Neural progenitor cell (in vitro differentiated cells): ENCODE measurements at regions not wholly inside any gene's neighbourhood (a gene's known extent, or its start where the extent isn't known, plus 50 kb on each side); places are given as distances from the start of the nearest gene placed in this dataset.

Experiments
- CTCF ChIP-seq: fragments of 200-600 bp; sonication (generic); IDR thresholded peaks from 2 replicates; pipeline ENCODE4 v1.5.1; 2017; ENCODE audit warnings: antibody characterized with exemption, mild to moderate bottlenecking
- EZH2 ChIP-seq: fragments of 200-600 bp; sonication (generic); IDR thresholded peaks from 2 replicates; pipeline ENCODE4 v1.6.1; 2017; ENCODE audit warnings: antibody characterized with exemption, mild to moderate bottlenecking, moderate library complexity
- EZH2phosphoT487 ChIP-seq: fragments of 200-600 bp; sonication (generic); IDR thresholded peaks from 2 replicates; pipeline ENCODE4 v1.6.1; 2017; ENCODE audit warnings: antibody characterized with exemption

- TF ChIP-seq CTCF (no peak), EZH2 (no peak), EZH2phosphoT487 (no peak)
Measured at GRCh38 chr5:92864591-92864990, 716.4 kb downstream of the NR2F1-AS1 start.
